HepG2 (cell line): ENCODE measurements at regions not wholly inside any gene's neighbourhood (a gene's known extent, or its start where the extent isn't known, plus 50 kb on each side); places are given as distances from the start of the nearest gene placed in this dataset.

Experiments
- KIAA2018 ChIP-seq: sonication (generic); formaldehyde crosslinking; IDR thresholded peaks from 2 replicates; pipeline ENCODE4 v1.5.0; 2020; ENCODE audit warnings: mild to moderate bottlenecking, missing genetic modification reagents, borderline replicate concordance
- NFKBIZ ChIP-seq: IDR thresholded peaks from 2 replicates; pipeline ENCODE4 v1.6.1; 2018; ENCODE audit warnings: missing genetic modification reagents, missing compliant biosample characterization
- RFX1 ChIP-seq: fragments of 450-650 bp; IDR thresholded peaks from 2 replicates; pipeline ENCODE4 v1.6.1; 2017
- TSC22D2 ChIP-seq: sonication (generic); formaldehyde crosslinking; IDR thresholded peaks from 2 replicates; pipeline ENCODE4 v1.5.1; 2020; ENCODE audit warnings: missing genetic modification reagents, mild to moderate bottlenecking, borderline replicate concordance
- ZNF382 ChIP-seq: sonication (generic); formaldehyde crosslinking; IDR thresholded peaks from 2 replicates; pipeline ENCODE4 v1.5.0; 2020; ENCODE audit warnings: missing genetic modification reagents, mild to moderate bottlenecking, borderline replicate concordance
- ZNF652 ChIP-seq: IDR thresholded peaks from 2 replicates; pipeline ENCODE4 v1.6.1; 2016; ENCODE audit warnings: low read depth, borderline replicate concordance
- ZNF792 ChIP-seq: IDR thresholded peaks from 2 replicates; pipeline ENCODE4 v1.6.1; 2016

- TF ChIP-seq KIAA2018 (CRISPR knock-in tag) (no peak), ZNF792 (no peak), ZNF652 (CRISPR knock-in tag) (no peak), ZNF382 (no peak), NFKBIZ (CRISPR knock-in tag) (no peak), TSC22D2 (no peak), RFX1 (no peak)
Measured at GRCh38 chr4:138716559-138717335, 298.8 kb upstream of the NOCT start (continued).
